A673 (cell line): ENCODE measurements at regions not wholly inside any gene's neighbourhood (a gene's known extent, or its start where the extent isn't known, plus 50 kb on each side); places are given as distances from the start of the nearest gene placed in this dataset.
"Not testable (repeated sequence)": the region's sequence is repeated elsewhere in the genome, so short reads cannot be mapped to it uniquely, and the experiment has no call there.

ENCODE experiments used
- CTCF ChIP-seq: fragments of 300-800, 200-600 bp; sonication (generic); conservative IDR thresholded peaks from 2 replicates; pipeline ENCODE4 v1.5.1; 2017; ENCODE audit warnings: low read depth, mild to moderate bottlenecking, antibody characterized with exemption, low read length, moderate library complexity, mixed read lengths
- EZH2 ChIP-seq: fragments of 200-600 bp; sonication (generic); IDR thresholded peaks from 2 replicates; pipeline ENCODE4 v1.6.1; 2017; ENCODE audit warnings: borderline replicate concordance, low read depth, mild to moderate bottlenecking, mixed read lengths, antibody characterized with exemption, low read length; ENCODE audit not compliant: poor library complexity, severe bottlenecking

- TF ChIP-seq CTCF, EZH2: not testable (repeated sequence)
Measured at GRCh38 chr11:81280228-81280627, 1453.4 kb downstream of the FAM181B start.
